SU-DHL-6 (cell line): ENCODE measurements at regions not wholly inside any gene's neighbourhood (a gene's known extent, or its start where the extent isn't known, plus 50 kb on each side); places are given as distances from the start of the nearest gene placed in this dataset.

Source experiments
- CTCF ChIP-seq: fragments of 200-600 bp; sonication (generic); IDR thresholded peaks from one replicate; pipeline ENCODE4 v1.5.1; 2017; ENCODE audit warnings: antibody characterized with exemption, mild to moderate bottlenecking, low read length, moderate library complexity; ENCODE audit not compliant: insufficient read depth, poor library complexity, severe bottlenecking
- EZH2phosphoT487 ChIP-seq: fragments of 200-600 bp; sonication (generic), shearing (Covaris generic); conservative IDR thresholded peaks from 2 replicates; pipeline ENCODE4 v1.6.1; 2018; ENCODE audit warnings: mild to moderate bottlenecking, antibody characterized with exemption, low read length, moderate library complexity, mixed read lengths

DNA sequence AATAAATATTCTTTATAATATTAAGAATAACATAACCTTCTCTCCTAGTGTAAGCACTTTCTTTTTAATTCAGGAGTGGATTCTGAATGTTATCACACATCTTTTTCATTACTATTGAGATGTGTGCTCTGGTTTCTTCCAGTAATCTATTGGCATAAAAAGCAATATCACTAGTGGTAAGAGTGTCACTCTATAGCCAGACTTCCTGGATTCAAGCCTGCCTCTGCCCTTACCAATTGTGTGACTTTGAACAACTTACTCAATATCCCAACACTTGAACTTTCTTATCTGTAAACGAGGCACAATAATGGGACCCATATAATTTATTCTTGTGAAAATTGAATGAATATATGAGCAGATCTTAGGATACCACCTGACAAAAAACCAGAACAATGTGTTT is 71.0 kb downstream of the SEM1 start:
- no peak for TF ChIP-seq CTCF
- no peak for TF ChIP-seq EZH2phosphoT487
